Loucy (cell line): ENCODE measurements at regions not wholly inside any gene's neighbourhood (a gene's known extent, or its start where the extent isn't known, plus 50 kb on each side); places are given as distances from the start of the nearest gene placed in this dataset.

Experiments used
- H2AFZ ChIP-seq: fragments of 200-600 bp; sonication (generic); 2 replicates; pipeline ENCODE4 v1.6.0; 2016; ENCODE audit warnings: antibody characterized with exemption, mild to moderate bottlenecking, low read length, moderate library complexity
- H3F3A ChIP-seq: fragments of 200-600 bp; 2 replicates; pipeline ENCODE4 v1.6.0; 2016; ENCODE audit warnings: antibody characterized with exemption, low read depth, mild to moderate bottlenecking
- H3K27me3 ChIP-seq: fragments of 200-600 bp; sonication (generic); 2 replicates; pipeline ENCODE4 v1.6.1; 2014; ENCODE audit warnings: low read length, mild to moderate bottlenecking; ENCODE audit not compliant: insufficient read depth, poor library complexity, severe bottlenecking
- H3K36me3 ChIP-seq: fragments of 200-600 bp; sonication (generic); 2 replicates; pipeline ENCODE4 v1.6.1; 2016; ENCODE audit warnings: low read length; ENCODE audit not compliant: insufficient read depth
- H3K4me1 ChIP-seq: fragments of 200-600 bp; sonication (generic); 2 replicates; pipeline ENCODE4 v1.5.1; 2014; ENCODE audit warnings: low read length, mild to moderate bottlenecking; ENCODE audit not compliant: insufficient read depth, poor library complexity, severe bottlenecking
- H3K4me2 ChIP-seq: fragments of 200-600 bp; sonication (generic); 2 replicates; pipeline ENCODE4 v1.6.0; 2014; ENCODE audit warnings: antibody characterized with exemption, low read length, low read depth, mild to moderate bottlenecking; ENCODE audit not compliant: poor library complexity, severe bottlenecking
- H3K4me3 ChIP-seq: fragments of 200-600 bp; sonication (generic); 2 replicates; pipeline ENCODE4 v1.5.1; 2014; ENCODE audit warnings: low read length, mild to moderate bottlenecking, mixed read lengths; ENCODE audit not compliant: poor library complexity, severe bottlenecking
- H3K79me2 ChIP-seq: fragments of 200-600 bp; sonication (generic); 2 replicates; pipeline ENCODE4 v1.6.1; 2014; ENCODE audit warnings: low read length; ENCODE audit not compliant: insufficient read depth
- H3K9ac ChIP-seq: fragments of 200-600 bp; sonication (generic); 2 replicates; pipeline ENCODE4 v1.6.0; 2014; ENCODE audit warnings: mild to moderate bottlenecking, low read depth, low read length, moderate library complexity; ENCODE audit not compliant: poor library complexity, severe bottlenecking
- H3K9me2 ChIP-seq: fragments of 200-600 bp; sonication (generic); replicated peaks from 2 replicates; pipeline ENCODE4 v1.6.1; 2016; ENCODE audit warnings: low read depth, low read length, mixed read lengths
- H3K9me3 ChIP-seq: fragments of 200-600 bp; sonication (generic); 2 replicates; pipeline ENCODE4 v1.6.1; 2014; ENCODE audit warnings: mild to moderate bottlenecking, antibody characterized with exemption, low read length, low read depth; ENCODE audit not compliant: insufficient read depth
- H4K20me1 ChIP-seq: fragments of 200-600 bp; sonication (generic); 2 replicates; pipeline ENCODE4 v1.6.0; 2014; ENCODE audit warnings: antibody characterized with exemption, low read length, mild to moderate bottlenecking; ENCODE audit not compliant: insufficient read depth, poor library complexity, severe bottlenecking
- CTCF ChIP-seq: fragments of 200-600 bp; sonication (generic); conservative IDR thresholded peaks from 2 replicates; pipeline ENCODE4 v1.5.1; 2014; ENCODE audit warnings: mild to moderate bottlenecking, antibody characterized with exemption, low read length
- EZH2phosphoT487 ChIP-seq: fragments of 200-600 bp; IDR thresholded peaks from 2 replicates; pipeline ENCODE4 v1.6.1; 2018; ENCODE audit warnings: antibody characterized with exemption, mild to moderate bottlenecking, moderate library complexity, borderline replicate concordance

GRCh38 chr10:10213237-10213636 lies 804.4 kb upstream of the CELF2 start:
- Histone ChIP-seq H3K4me2 (no peak overlapping the region), H4K20me1 (no peaks in the 10 kb centered on the region), H3K4me1 (no peaks in the 10 kb centered on the region), H3K79me2 (no peaks in the 10 kb centered on the region), H3K9ac (no peak overlapping the region), H3F3A (no peaks in the 10 kb centered on the region), H3K9me2 (no peaks in the 10 kb centered on the region), H3K36me3 (no peaks in the 10 kb centered on the region), H3K9me3 (no peaks in the 10 kb centered on the region), H3K27me3 (no peaks in the 10 kb centered on the region), H2AFZ (no peak overlapping the region), H3K4me3 (no peak overlapping the region)
- TF ChIP-seq EZH2phosphoT487, result no peak
- no peak for TF ChIP-seq CTCF

GRCh38 chr10:10222304-10222841 lies 795.3 kb upstream of the CELF2 start:
- no peaks in the 10 kb centered on the region for H3K9me2 ChIP-seq
- no peaks in the 10 kb centered on the region for H3K27me3 ChIP-seq
- H3K9me3 ChIP-seq, result no peaks in the 10 kb centered on the region
- no peak overlapping the region for H3K4me3 ChIP-seq
- H3K4me2 ChIP-seq, result no peak overlapping the region
- H2AFZ ChIP-seq, result no peak overlapping the region
- no peak overlapping the region for H3K9ac ChIP-seq
- H4K20me1 ChIP-seq, result no peaks in the 10 kb centered on the region
- no peaks in the 10 kb centered on the region for H3K36me3 ChIP-seq
- TF ChIP-seq EZH2phosphoT487 (no peak), CTCF (no peak)
- H3F3A ChIP-seq, result no peaks in the 10 kb centered on the region
- H3K4me1 ChIP-seq, result no peaks in the 10 kb centered on the region
- H3K79me2 ChIP-seq, result no peaks in the 10 kb centered on the region

GRCh38 chr10:10223131-10223530 lies 794.5 kb upstream of the CELF2 start:
- H3K4me2 ChIP-seq, result no peak overlapping the region
- no peak overlapping the region for H3K9ac ChIP-seq
- H3K36me3 ChIP-seq, result no peaks in the 10 kb centered on the region
- no peak overlapping the region for H2AFZ ChIP-seq
- no peak overlapping the region for H3K4me3 ChIP-seq
- no peaks in the 10 kb centered on the region for H3K9me2 ChIP-seq
- no peaks in the 10 kb centered on the region for H3F3A ChIP-seq
- no peaks in the 10 kb centered on the region for H3K79me2 ChIP-seq
- H4K20me1 ChIP-seq, result no peaks in the 10 kb centered on the region
- no peaks in the 10 kb centered on the region for H3K27me3 ChIP-seq
- TF ChIP-seq CTCF (no peak), EZH2phosphoT487 (no peak)
- H3K9me3 ChIP-seq, result no peaks in the 10 kb centered on the region
- H3K4me1 ChIP-seq, result no peaks in the 10 kb centered on the region
